ENCODE measurements at regions not wholly inside any gene's neighbourhood (a gene's known extent, or its start where the extent isn't known, plus 50 kb on each side); places are given as distances from the start of the nearest gene placed in this dataset.

DNA sequence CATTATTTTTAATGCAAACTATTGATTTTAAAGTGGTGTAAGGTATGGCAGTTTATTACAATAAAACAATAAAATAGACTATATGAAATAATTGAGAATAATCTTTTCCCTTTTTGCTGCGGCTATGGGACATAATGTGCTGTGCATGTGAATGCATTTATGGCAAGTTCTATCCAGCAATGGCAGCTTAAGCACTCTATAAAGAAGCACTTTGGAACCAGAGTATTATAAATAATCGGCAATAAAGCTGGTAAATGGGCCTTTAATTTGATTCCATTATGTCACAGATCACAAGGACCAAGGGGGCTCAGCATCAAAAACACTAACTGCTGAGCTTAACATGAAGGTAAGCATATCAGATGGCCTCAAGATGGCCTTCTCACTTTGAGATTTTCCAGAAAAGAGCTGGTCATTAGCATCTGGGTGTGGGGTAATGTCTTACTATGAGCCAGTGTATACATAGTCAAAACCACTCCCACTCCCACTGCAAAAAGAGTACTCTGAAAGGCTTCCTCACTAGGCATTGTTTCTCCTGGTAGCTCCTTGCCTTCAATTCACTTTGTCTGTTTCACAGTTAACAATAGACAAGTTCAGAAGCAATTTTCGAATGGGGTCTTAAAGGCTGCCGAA is 97.1 kb upstream of the ASTN2 start:
- Histone ChIP-seq H3K27ac (ENCODE audit: low read length) (no peak overlapping the region), H3K4me3 (ENCODE audit: low read depth in 2 of 2, low read length in 2 of 2) (no peak overlapping the region), H3K4me1 (ENCODE audit: control insufficient read depth, insufficient read depth, low read length) (no peaks in the 10 kb centered on the region), H3K36me3 (ENCODE audit: control insufficient read depth, insufficient read depth, low read length) (no peaks in the 10 kb centered on the region), H3K9me3 (ENCODE audit: control insufficient read depth, insufficient read depth, low read depth, low read length) (no peaks in the 10 kb centered on the region), H3K27me3 (ENCODE audit: control insufficient read depth, insufficient read depth, low read length) (no peaks in the 10 kb centered on the region)
- BruUV-seq (replicated peaks): no TSS peak
- in situ Hi-C loops (cut with HindIII; ENCODE audit: low pct_unique_long_range_greater_than_20kb, low sequenced_read_pairs): no loop called here
- ChIA-PET CTCF (no interaction called here), POLR2A (no interaction called here)
- TF ChIP-seq, protein P1, sequence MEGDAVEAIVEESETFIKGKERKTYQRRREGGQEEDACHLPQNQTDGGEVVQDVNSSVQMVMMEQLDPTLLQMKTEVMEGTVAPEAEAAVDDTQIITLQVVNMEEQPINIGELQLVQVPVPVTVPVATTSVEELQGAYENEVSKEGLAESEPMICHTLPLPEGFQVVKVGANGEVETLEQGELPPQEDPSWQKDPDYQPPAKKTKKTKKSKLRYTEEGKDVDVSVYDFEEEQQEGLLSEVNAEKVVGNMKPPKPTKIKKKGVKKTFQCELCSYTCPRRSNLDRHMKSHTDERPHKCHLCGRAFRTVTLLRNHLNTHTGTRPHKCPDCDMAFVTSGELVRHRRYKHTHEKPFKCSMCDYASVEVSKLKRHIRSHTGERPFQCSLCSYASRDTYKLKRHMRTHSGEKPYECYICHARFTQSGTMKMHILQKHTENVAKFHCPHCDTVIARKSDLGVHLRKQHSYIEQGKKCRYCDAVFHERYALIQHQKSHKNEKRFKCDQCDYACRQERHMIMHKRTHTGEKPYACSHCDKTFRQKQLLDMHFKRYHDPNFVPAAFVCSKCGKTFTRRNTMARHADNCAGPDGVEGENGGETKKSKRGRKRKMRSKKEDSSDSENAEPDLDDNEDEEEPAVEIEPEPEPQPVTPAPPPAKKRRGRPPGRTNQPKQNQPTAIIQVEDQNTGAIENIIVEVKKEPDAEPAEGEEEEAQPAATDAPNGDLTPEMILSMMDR (IDR thresholded peaks at IDR 0.05): no peak
- TF ChIP-seq SIN3A (IDR thresholded peaks at IDR 0.05; ENCODE audit: borderline replicate concordance, insufficient read depth, low read depth, low read length) (no peak), POLR2AphosphoS5 (IDR thresholded peaks at IDR 0.05; ENCODE audit: low read depth, low read length) (no peak), TCF7L2 (IDR thresholded peaks at IDR 0.05; ENCODE audit: low read depth, low read length) (no peak)
- TF ChIP-seq, protein P2, sequence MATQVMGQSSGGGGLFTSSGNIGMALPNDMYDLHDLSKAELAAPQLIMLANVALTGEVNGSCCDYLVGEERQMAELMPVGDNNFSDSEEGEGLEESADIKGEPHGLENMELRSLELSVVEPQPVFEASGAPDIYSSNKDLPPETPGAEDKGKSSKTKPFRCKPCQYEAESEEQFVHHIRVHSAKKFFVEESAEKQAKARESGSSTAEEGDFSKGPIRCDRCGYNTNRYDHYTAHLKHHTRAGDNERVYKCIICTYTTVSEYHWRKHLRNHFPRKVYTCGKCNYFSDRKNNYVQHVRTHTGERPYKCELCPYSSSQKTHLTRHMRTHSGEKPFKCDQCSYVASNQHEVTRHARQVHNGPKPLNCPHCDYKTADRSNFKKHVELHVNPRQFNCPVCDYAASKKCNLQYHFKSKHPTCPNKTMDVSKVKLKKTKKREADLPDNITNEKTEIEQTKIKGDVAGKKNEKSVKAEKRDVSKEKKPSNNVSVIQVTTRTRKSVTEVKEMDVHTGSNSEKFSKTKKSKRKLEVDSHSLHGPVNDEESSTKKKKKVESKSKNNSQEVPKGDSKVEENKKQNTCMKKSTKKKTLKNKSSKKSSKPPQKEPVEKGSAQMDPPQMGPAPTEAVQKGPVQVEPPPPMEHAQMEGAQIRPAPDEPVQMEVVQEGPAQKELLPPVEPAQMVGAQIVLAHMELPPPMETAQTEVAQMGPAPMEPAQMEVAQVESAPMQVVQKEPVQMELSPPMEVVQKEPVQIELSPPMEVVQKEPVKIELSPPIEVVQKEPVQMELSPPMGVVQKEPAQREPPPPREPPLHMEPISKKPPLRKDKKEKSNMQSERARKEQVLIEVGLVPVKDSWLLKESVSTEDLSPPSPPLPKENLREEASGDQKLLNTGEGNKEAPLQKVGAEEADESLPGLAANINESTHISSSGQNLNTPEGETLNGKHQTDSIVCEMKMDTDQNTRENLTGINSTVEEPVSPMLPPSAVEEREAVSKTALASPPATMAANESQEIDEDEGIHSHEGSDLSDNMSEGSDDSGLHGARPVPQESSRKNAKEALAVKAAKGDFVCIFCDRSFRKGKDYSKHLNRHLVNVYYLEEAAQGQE (IDR thresholded peaks at IDR 0.05; ENCODE audit: insufficient read depth in 1 of 2, low read depth in 2 of 2, low read length in 1 of 2): no peak
- no peak for ATAC-seq
- intact Hi-C loops (cut with micrococcal nuclease; ENCODE audit: unreplicated experiment): no loop called here
- DNase-seq (ENCODE audit: low read depth, low spot score): no peak

DNA sequence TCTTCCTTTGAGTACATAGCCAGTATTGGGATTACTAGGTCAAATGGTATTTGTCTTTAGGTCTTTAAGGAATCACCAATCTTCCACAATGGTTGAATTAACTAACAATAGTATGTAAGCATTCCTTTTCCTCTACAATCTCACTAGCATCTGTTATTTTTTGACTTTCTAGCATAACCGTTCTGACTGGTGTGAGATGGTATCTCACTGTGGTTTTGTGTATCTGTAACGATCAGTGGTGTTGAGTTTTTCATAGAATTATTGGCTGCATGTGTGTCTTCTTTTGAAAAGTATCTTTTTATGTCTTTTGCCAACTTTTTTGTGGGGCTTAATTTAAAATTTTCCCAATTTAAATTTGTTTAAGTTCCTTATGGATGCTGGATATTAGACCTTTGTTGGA is 81.5 kb upstream of the ASTN2 start:
- ChIA-PET CTCF (no interaction called here), POLR2A (no interaction called here)
- no peak for ATAC-seq
- TF ChIP-seq POLR2AphosphoS5 (IDR thresholded peaks at IDR 0.05; ENCODE audit: low read depth, low read length) (no peak), SIN3A (IDR thresholded peaks at IDR 0.05; ENCODE audit: borderline replicate concordance, insufficient read depth, low read depth, low read length) (no peak), TCF7L2 (IDR thresholded peaks at IDR 0.05; ENCODE audit: low read depth, low read length) (no peak)
- TF ChIP-seq, protein P1 (IDR thresholded peaks at IDR 0.05): no peak
- TF ChIP-seq, protein P2 (IDR thresholded peaks at IDR 0.05; ENCODE audit: insufficient read depth in 1 of 2, low read depth in 2 of 2, low read length in 1 of 2): no peak
- no peaks in the 10 kb centered on the region for H3K27me3 ChIP-seq (ENCODE audit: control insufficient read depth, insufficient read depth, low read length)
- intact Hi-C loops (cut with micrococcal nuclease; ENCODE audit: unreplicated experiment): no loop called here
- no peak for DNase-seq (ENCODE audit: low read depth, low spot score)
- no peaks in the 10 kb centered on the region for H3K36me3 ChIP-seq (ENCODE audit: control insufficient read depth, insufficient read depth, low read length)
- H3K4me3 ChIP-seq (ENCODE audit: low read depth in 2 of 2, low read length in 2 of 2): no peak overlapping the region
- H3K27ac ChIP-seq (ENCODE audit: low read length): no peak overlapping the region
- no peaks in the 10 kb centered on the region for H3K4me1 ChIP-seq (ENCODE audit: control insufficient read depth, insufficient read depth, low read length)
- no TSS peak for BruUV-seq (replicated peaks)
- H3K9me3 ChIP-seq (ENCODE audit: control insufficient read depth, insufficient read depth, low read depth, low read length): no peaks in the 10 kb centered on the region
- in situ Hi-C loops (cut with HindIII; ENCODE audit: low pct_unique_long_range_greater_than_20kb, low sequenced_read_pairs): no loop called here

Data from Panc1 (cell line).